Left ventricle myocardium inferior (tissue), 1 donor: ENCODE measurements at regions not wholly inside any gene's neighbourhood (a gene's known extent, or its start where the extent isn't known, plus 50 kb on each side); places are given as distances from the start of the nearest gene placed in this dataset.

Experiments used
- DNase-seq: peaks from one replicate; pipeline ENCODE4 v3.0.0-alpha.2; 2020
- H3K27ac ChIP-seq: fragments of 200-600 bp; replicated peaks from 2 replicates; pipeline ENCODE4 v1.8.0; 2021
- H3K27me3 ChIP-seq: fragments of 200-600 bp; 2 replicates; pipeline ENCODE4 v1.8.0; 2021; ENCODE audit warnings: low read depth
- H3K36me3 ChIP-seq: fragments of 200-600 bp; 2 replicates; pipeline ENCODE4 v1.8.0; 2021
- H3K4me1 ChIP-seq: fragments of 200-600 bp; 2 replicates; pipeline ENCODE4 v1.8.0; 2021
- H3K4me3 ChIP-seq: fragments of 200-600 bp; 2 replicates; pipeline ENCODE4 v1.8.0; 2021; ENCODE audit warnings: mild to moderate bottlenecking, moderate library complexity
- H3K9me3 ChIP-seq: fragments of 200-600 bp; replicated peaks from 2 replicates; pipeline ENCODE4 v1.8.0; 2021
- CTCF ChIP-seq: fragments of 200-600 bp; IDR thresholded peaks from 2 replicates; pipeline ENCODE4 v1.8.0; 2021; ENCODE audit warnings: antibody characterized with exemption, mild to moderate bottlenecking, borderline replicate concordance
- intact Hi-C: fragments of 100-400 bp; cut with micrococcal nuclease; formaldehyde crosslinking; loops from one replicate; pipeline ENCODE4 v1.11.0; 2022
- donor health status: DM: no; HTN: yes; CAD: no; lungs with severe emphysema.

- H3K36me3 ChIP-seq, result no peaks in the 10 kb centered on the region
- no peaks in the 10 kb centered on the region for H3K9me3 ChIP-seq
- H3K27me3 ChIP-seq, result peaks cover 23% of the 10 kb centered on the region
- TF ChIP-seq CTCF, result no peak
- H3K27ac ChIP-seq, result no peak overlapping the region
- H3K4me1 ChIP-seq, result peaks cover 10% of the 10 kb centered on the region
- no peak overlapping the region for H3K4me3 ChIP-seq
- intact Hi-C loops, result no loop called here
- DNase-seq, result no peak
Measured at GRCh38 chr6:41438746-41439145, 103.3 kb downstream of the NCR2 start.

GRCh38 chr6:41439524-41440418 is 104.4 kb downstream of the NCR2 start:
- H3K4me3 ChIP-seq, result no peak overlapping the region
- no peak for TF ChIP-seq CTCF

GRCh38 chr6:41440958-41441357 is 105.2 kb upstream of the FOXP4 start:
- Histone ChIP-seq H3K27me3 (peaks cover 35% of the 10 kb centered on the region), H3K27ac (no peak overlapping the region), H3K4me1 (peaks cover 10% of the 10 kb centered on the region), H3K36me3 (no peaks in the 10 kb centered on the region), H3K4me3 (no peak overlapping the region), H3K9me3 (no peaks in the 10 kb centered on the region)
- TF ChIP-seq CTCF, result no peak
- intact Hi-C loops, result no loop called here
- DNase-seq, result no peak

More at GRCh38 chr6:41439524-41440418, 104.4 kb downstream of the NCR2 start:
- no peak for DNase-seq
- H3K9me3 ChIP-seq, result no peaks in the 10 kb centered on the region
- H3K36me3 ChIP-seq, result no peaks in the 10 kb centered on the region
- peaks cover 29% of the 10 kb centered on the region for H3K27me3 ChIP-seq
- no peak overlapping the region for H3K27ac ChIP-seq
- intact Hi-C loops, result no loop called here
- H3K4me1 ChIP-seq, result peaks cover 10% of the 10 kb centered on the region

- TF ChIP-seq CTCF, result no peak
- H3K27me3 ChIP-seq, result peaks cover 35% of the 10 kb centered on the region
Measured at GRCh38 chr6:41441598-41442351, 104.4 kb upstream of the FOXP4 start.

GRCh38 chr6:41442352-41442672 is 103.9 kb upstream of the FOXP4 start:
- Histone ChIP-seq H3K27me3 (peaks cover 35% of the 10 kb centered on the region), H3K27ac (no peak overlapping the region), H3K36me3 (no peaks in the 10 kb centered on the region), H3K4me1 (peaks cover 10% of the 10 kb centered on the region), H3K4me3 (no peak overlapping the region), H3K9me3 (no peaks in the 10 kb centered on the region)
- DNase-seq, result no peak
- intact Hi-C loops, result no loop called here
- TF ChIP-seq CTCF, result no peak

More at GRCh38 chr6:41441598-41442351, 104.4 kb upstream of the FOXP4 start:
- Histone ChIP-seq H3K4me1 (peaks cover 10% of the 10 kb centered on the region), H3K27ac (no peak overlapping the region), H3K4me3 (no peak overlapping the region), H3K36me3 (no peaks in the 10 kb centered on the region), H3K9me3 (no peaks in the 10 kb centered on the region)
- intact Hi-C loops, result no loop called here
- no peak for DNase-seq
